Heart left ventricle (tissue), 13 donors: ENCODE measurements at regions not wholly inside any gene's neighbourhood (a gene's known extent, or its start where the extent isn't known, plus 50 kb on each side); places are given as distances from the start of the nearest gene placed in this dataset.
"Not testable (repeated sequence)": the region's sequence is repeated elsewhere in the genome, so short reads cannot be mapped to it uniquely, and the experiment has no call there.

ENCODE experiments used
- POLR2A ChIP-seq, 2 donors: fragments of 450-650 bp; IDR thresholded peaks; one replicate each; pipeline ENCODE4 v1.6.1; 2017; ENCODE audit warnings: antibody characterized with exemption in 2 of 2, mild to moderate bottlenecking in 2 of 2, moderate library complexity in 2 of 2
- TF ChIP-seq, protein P1 (sequence below), 12 donors: fragments of 200-600 bp; sonication (generic) in 4 of 12; IDR thresholded peaks; one replicate each; pipeline versions ENCODE4 v1.5.0 to v1.8.0; 2018 to 2022; ENCODE audit warnings: antibody characterized with exemption in 12 of 12, mild to moderate bottlenecking in 5 of 12
- donor health status: ischemic (EF 13 %, LVEDD 7.1; RV severe dilation, severe dysfunction).
- donor health status: DM: no; HTN: yes; CAD: no.
- donor health status: DM: no; HTN: no; CAD: no.
- donor health status: ischemic (EF 25% LVEDD 6.9; RV normal size, moderate dysfunction).
- donor health status: ischemic (EF 25% LVEDD 5.7; RV mildly dilated, moderate dysfunction).
- donor health status: ischemic (EF 35%, LVEDD 5.7; RV mildly dilated, moderate dysfunction).
- donor health status: nonischemic (EF 11% LVEDD 7.7; RV severe dilation, severe dysfunction).
- donor health status: DM: yes; HTN: yes; CAD: no.
- donor health status: PGD.
- donor health status: ischemic (EF 29% LVEDD 5.4; RV normal size, mild dysfunction).
- donor health status: nonischemic (EF 23%, LVEDD 6.1; RV moderate dilation, normal function).

DNA sequence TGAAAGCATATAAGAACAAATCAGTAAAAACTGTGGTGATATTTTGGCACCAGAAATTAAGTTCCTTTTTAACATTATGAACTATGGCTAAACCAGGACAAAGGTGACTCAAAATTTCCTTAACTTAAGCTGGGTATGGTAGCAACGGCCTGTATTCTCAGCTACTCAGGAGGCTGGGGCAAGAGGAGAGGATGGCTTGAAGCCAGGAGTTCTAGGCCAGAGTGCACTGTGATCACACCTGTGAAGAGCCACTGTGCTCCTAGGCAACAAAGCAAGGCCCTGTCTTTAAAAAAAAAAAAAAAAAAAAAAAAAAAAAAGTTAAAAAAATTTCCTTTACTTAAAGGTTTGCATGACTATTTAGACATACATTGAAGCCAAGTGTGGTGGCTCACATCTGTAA lies 327.5 kb downstream of the GOLGA6L6 start:
- TF ChIP-seq POLR2A (IDR thresholded peaks at IDR 0.05): not testable (repeated sequence)
- TF ChIP-seq, protein P1, sequence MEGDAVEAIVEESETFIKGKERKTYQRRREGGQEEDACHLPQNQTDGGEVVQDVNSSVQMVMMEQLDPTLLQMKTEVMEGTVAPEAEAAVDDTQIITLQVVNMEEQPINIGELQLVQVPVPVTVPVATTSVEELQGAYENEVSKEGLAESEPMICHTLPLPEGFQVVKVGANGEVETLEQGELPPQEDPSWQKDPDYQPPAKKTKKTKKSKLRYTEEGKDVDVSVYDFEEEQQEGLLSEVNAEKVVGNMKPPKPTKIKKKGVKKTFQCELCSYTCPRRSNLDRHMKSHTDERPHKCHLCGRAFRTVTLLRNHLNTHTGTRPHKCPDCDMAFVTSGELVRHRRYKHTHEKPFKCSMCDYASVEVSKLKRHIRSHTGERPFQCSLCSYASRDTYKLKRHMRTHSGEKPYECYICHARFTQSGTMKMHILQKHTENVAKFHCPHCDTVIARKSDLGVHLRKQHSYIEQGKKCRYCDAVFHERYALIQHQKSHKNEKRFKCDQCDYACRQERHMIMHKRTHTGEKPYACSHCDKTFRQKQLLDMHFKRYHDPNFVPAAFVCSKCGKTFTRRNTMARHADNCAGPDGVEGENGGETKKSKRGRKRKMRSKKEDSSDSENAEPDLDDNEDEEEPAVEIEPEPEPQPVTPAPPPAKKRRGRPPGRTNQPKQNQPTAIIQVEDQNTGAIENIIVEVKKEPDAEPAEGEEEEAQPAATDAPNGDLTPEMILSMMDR (IDR thresholded peaks at IDR 0.05): not testable (repeated sequence)
